ENCODE measurements at regions not wholly inside any gene's neighbourhood (a gene's known extent, or its start where the extent isn't known, plus 50 kb on each side); places are given as distances from the start of the nearest gene placed in this dataset.
"Not testable (repeated sequence)": the region's sequence is repeated elsewhere in the genome, so short reads cannot be mapped to it uniquely, and the experiment has no call there.

DNA sequence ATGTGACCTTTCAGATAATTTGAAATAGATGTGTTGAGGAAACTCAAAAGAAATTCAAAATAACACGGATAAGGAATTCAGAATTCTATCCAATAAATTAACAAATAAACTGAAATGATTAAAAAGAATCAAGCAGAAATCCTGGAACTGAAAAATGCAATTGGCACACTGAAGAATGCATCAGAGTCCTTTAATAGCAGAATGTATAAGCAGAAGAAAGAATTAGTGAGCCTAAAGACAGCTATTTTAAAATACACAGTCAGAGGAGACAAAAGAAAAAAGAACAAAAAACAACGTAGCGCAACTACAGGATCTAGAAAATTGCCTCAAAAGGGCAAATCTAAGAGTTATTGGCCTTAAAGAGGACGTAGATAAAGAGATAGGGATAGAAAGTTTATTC is 99.6 kb upstream of the SAMSN1 start:
- DNase-seq = no peak
- Histone ChIP-seq H3K9me3 (no peaks in the 10 kb centered on the region), H3K4me3 (no peak overlapping the region), H3K4me1 (no peaks in the 10 kb centered on the region), H3K36me3 (no peaks in the 10 kb centered on the region), H3K27ac (no peak overlapping the region), H3K27me3 (no peaks in the 10 kb centered on the region)
- in situ Hi-C loops (cut with MboI; ENCODE audit: low pct_ligation_motif_present in 1 of 4, low pct_unique_long_range_greater_than_20kb in 1 of 4, low sequenced_read_pairs in 3 of 4) = no loop called here
- WGBS, 2 donors (ENCODE audit: low coverage in 1 of 2) = 72 to 73% methylated on average over 4 of the region's 4 CpGs
- intact Hi-C loops (cut with DNase I; ENCODE audit: low total_unique reads) = no loop called here
- TF ChIP-seq EP300 (IDR thresholded peaks at IDR 0.05; ENCODE audit: low read depth) (no peak), POLR2AphosphoS5 (IDR thresholded peaks at IDR 0.05) (no peak), POLR2A (IDR thresholded peaks at IDR 0.05) (no peak)
- TF ChIP-seq, protein P1, sequence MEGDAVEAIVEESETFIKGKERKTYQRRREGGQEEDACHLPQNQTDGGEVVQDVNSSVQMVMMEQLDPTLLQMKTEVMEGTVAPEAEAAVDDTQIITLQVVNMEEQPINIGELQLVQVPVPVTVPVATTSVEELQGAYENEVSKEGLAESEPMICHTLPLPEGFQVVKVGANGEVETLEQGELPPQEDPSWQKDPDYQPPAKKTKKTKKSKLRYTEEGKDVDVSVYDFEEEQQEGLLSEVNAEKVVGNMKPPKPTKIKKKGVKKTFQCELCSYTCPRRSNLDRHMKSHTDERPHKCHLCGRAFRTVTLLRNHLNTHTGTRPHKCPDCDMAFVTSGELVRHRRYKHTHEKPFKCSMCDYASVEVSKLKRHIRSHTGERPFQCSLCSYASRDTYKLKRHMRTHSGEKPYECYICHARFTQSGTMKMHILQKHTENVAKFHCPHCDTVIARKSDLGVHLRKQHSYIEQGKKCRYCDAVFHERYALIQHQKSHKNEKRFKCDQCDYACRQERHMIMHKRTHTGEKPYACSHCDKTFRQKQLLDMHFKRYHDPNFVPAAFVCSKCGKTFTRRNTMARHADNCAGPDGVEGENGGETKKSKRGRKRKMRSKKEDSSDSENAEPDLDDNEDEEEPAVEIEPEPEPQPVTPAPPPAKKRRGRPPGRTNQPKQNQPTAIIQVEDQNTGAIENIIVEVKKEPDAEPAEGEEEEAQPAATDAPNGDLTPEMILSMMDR (IDR thresholded peaks at IDR 0.05) = no peak

DNA sequence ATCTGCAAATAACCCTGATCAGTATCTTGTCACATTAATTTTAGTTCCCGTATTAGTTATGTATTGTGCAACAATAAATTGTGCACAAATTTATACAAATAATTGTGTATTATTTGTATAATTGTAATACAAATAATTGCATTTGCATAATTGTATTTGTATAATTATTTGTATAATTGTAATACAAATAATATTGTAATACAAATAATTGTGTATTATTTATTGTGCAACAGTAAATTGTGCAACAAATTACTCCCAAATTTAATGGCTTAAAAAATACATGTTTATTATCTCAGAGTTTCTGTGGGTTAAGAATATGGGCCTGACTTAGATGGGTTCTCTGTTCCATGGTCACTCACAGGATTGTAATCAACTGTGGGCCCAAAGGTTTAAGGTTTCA is 86.2 kb upstream of the SAMSN1 start:
- WGBS, 2 donors (ENCODE audit: low coverage in 1 of 2) = 93 to 96% methylated on average over 1 of the region's 1 CpG
- intact Hi-C loops (cut with DNase I; ENCODE audit: low total_unique reads) = no loop called here
- Histone ChIP-seq H3K27me3 (no peaks in the 10 kb centered on the region), H3K4me1 (no peaks in the 10 kb centered on the region), H3K4me3 (no peak overlapping the region), H3K27ac (no peak overlapping the region), H3K9me3 (no peaks in the 10 kb centered on the region), H3K36me3 (no peaks in the 10 kb centered on the region)
- TF ChIP-seq POLR2A (IDR thresholded peaks at IDR 0.05) = no peak
- no peak for TF ChIP-seq EP300 (IDR thresholded peaks at IDR 0.05; ENCODE audit: low read depth)
- TF ChIP-seq, protein P1 (IDR thresholded peaks at IDR 0.05) = no peak
- TF ChIP-seq POLR2AphosphoS5 (IDR thresholded peaks at IDR 0.05) = no peak
- in situ Hi-C loops (cut with MboI; ENCODE audit: low pct_ligation_motif_present in 1 of 4, low pct_unique_long_range_greater_than_20kb in 1 of 4, low sequenced_read_pairs in 3 of 4) = loop anchor here in 1 of 4 donors (10.0 kb wide), 1 partner anchor 62 kb away; no protein-coding TSS in a partner anchor
- no peak for DNase-seq

DNA sequence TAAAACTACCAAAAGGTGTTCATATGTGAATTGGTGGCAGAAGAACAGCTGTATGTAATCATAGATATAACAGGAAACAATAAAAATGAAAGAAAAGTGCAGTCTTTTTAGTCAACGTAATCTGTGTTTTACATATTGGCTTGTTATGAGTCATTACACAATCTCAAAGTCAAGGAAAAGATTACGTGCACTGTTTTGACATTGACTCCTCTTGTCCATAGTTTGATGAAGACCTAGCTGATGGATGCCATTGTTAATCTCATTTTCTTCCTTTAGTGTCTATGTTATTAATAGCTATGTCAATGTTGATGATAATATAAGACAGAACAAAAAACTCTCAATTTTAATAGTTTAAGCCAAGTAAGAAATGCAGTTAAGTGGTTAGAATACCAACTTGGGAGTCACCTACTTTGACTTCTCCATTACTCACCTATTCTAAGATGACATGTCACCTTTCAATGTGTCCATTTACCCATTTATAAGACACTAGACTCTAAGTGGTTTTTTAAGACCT is 84.5 kb upstream of the SAMSN1 start:
- no peaks in the 10 kb centered on the region for H3K27me3 ChIP-seq
- H3K36me3 ChIP-seq = no peaks in the 10 kb centered on the region
- H3K4me3 ChIP-seq = no peak overlapping the region
- no peak overlapping the region for H3K27ac ChIP-seq
- intact Hi-C loops (cut with DNase I; ENCODE audit: low total_unique reads) = no loop called here
- no peak for DNase-seq
- in situ Hi-C loops (cut with MboI; ENCODE audit: low pct_ligation_motif_present in 1 of 4, low pct_unique_long_range_greater_than_20kb in 1 of 4, low sequenced_read_pairs in 3 of 4) = loop anchor here in 1 of 4 donors (10.0 kb wide), 1 partner anchor 64 kb away; no protein-coding TSS in a partner anchor
- TF ChIP-seq, protein P1 (IDR thresholded peaks at IDR 0.05) = no peak
- TF ChIP-seq EP300 (IDR thresholded peaks at IDR 0.05; ENCODE audit: low read depth) = no peak
- no peak for TF ChIP-seq POLR2AphosphoS5 (IDR thresholded peaks at IDR 0.05)
- TF ChIP-seq POLR2A (IDR thresholded peaks at IDR 0.05) = no peak
- no peaks in the 10 kb centered on the region for H3K4me1 ChIP-seq
- WGBS, 2 donors (ENCODE audit: low coverage in 1 of 2) = 22 to 30% methylated on average over 2 of the region's 2 CpGs
- no peaks in the 10 kb centered on the region for H3K9me3 ChIP-seq

DNA sequence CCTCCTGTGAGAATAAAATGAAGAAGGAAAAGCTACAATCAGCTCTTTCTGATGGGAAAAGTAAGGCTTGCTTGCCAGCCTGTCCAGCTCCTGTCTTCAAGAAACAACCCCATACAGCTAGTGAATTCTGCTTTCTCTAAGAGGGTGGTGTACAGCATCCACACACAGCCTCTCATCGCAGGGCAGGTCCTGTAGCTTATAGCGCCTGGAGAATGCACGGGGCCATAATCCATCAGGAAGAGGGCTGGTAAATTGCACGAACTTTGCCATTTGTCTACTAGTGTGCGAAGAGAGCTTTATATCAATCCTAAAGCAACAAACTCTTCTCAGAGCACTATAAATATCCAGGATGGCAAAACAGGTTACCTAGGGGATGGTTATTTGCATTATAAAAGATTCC is 83.3 kb upstream of the SAMSN1 start:
- no peak for TF ChIP-seq POLR2A (IDR thresholded peaks at IDR 0.05)

DNA sequence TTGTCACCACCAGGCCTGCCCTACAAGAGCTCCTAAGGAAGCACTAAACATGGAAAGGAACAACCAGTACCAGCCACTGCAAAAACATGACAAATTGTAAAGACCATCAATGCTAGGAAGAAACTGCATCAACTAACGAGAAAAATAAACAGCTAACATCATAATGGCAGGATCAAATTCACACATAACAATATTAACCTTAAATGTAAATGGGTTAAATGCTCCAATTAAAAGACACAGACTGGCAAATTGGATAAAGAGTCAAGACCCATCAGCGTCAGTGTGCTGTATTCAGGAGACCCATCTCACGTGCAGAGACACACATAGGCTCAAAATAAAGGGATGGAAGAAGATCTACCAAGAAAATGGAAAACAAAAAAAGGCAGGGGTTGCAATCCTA is 77.0 kb upstream of the SAMSN1 start:
- in situ Hi-C loops (cut with MboI; ENCODE audit: low pct_ligation_motif_present in 1 of 4, low pct_unique_long_range_greater_than_20kb in 1 of 4, low sequenced_read_pairs in 3 of 4) = loop anchor here in 1 of 4 donors (25.0 kb wide), 1 partner anchor 111 kb away; no protein-coding TSS in a partner anchor
- DNase-seq; H3K36me3 ChIP-seq; H3K4me1 ChIP-seq; H3K27ac ChIP-seq; H3K9me3 ChIP-seq; H3K4me3 ChIP-seq; H3K27me3 ChIP-seq; intact Hi-C loops (cut with DNase I; ENCODE audit: low total_unique reads): not testable (repeated sequence)
- 67 to 89% methylated on average over 1 to 3 of the region's 3 CpGs for WGBS, 2 donors (ENCODE audit: low coverage in 1 of 2)

More for the DNA sequence above, 83.3 kb upstream of the SAMSN1 start:
- intact Hi-C loops (cut with DNase I; ENCODE audit: low total_unique reads) = no loop called here
- in situ Hi-C loops (cut with MboI; ENCODE audit: low pct_ligation_motif_present in 1 of 4, low pct_unique_long_range_greater_than_20kb in 1 of 4, low sequenced_read_pairs in 3 of 4) = no loop called here
- no peaks in the 10 kb centered on the region for H3K9me3 ChIP-seq
- H3K27ac ChIP-seq = no peak overlapping the region
- H3K27me3 ChIP-seq = no peaks in the 10 kb centered on the region
- DNase-seq = no peak
- no peak overlapping the region for H3K4me3 ChIP-seq
- no peaks in the 10 kb centered on the region for H3K4me1 ChIP-seq
- H3K36me3 ChIP-seq = no peaks in the 10 kb centered on the region
- WGBS, 2 donors (ENCODE audit: low coverage in 1 of 2) = 60 to 67% methylated on average over 2 to 5 of the region's 5 CpGs
